PFSK-1 (cell line): ENCODE measurements at regions not wholly inside any gene's neighbourhood (a gene's known extent, or its start where the extent isn't known, plus 50 kb on each side); places are given as distances from the start of the nearest gene placed in this dataset.

ENCODE experiments used
- POLR2AphosphoS5 ChIP-seq: IDR thresholded peaks from 2 replicates; pipeline ENCODE4 v1.6.1; 2012; ENCODE audit warnings: low read depth, mild to moderate bottlenecking, control low read depth, low read length, moderate library complexity
- SIN3A ChIP-seq: IDR thresholded peaks from 2 replicates; pipeline ENCODE4 v1.6.1; 2012; ENCODE audit warnings: mild to moderate bottlenecking, low read length, moderate library complexity, borderline replicate concordance; ENCODE audit not compliant: insufficient read depth
- TF ChIP-seq, protein P1 (sequence below), 2 experiments: IDR thresholded peaks; 2 replicates each; pipeline versions ENCODE4 v1.6.1 to v1.8.0; 2011 to 2012; ENCODE audit warnings: low read depth in 2 of 2, low read length in 2 of 2, control low read depth in 1 of 2, inconsistent platforms in 1 of 2, mild to moderate bottlenecking in 1 of 2, moderate library complexity in 1 of 2; ENCODE audit not compliant: insufficient read depth in 1 of 2

DNA sequence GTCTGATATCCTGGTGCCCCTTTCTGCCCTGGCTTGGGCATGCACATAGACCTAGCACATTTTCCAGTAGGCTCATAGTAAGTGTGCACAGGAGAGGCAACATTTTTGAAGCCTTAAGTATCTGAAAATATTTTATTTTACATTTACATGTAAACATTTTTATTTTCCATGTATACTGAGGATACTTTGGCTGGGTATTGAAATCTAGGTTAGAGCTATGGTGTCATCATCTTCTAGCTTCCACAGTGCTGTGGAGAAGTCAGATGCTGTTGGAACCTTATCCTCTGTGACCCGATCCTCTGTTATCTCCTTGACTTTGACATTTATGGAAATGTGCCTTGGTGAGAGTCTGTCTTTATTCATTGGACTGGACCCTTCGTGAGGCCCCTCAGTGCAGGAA is 74.1 kb downstream of the PLXNA1 start:
- TF ChIP-seq POLR2AphosphoS5, result no peak
- no peak for TF ChIP-seq SIN3A
- TF ChIP-seq, protein P1, sequence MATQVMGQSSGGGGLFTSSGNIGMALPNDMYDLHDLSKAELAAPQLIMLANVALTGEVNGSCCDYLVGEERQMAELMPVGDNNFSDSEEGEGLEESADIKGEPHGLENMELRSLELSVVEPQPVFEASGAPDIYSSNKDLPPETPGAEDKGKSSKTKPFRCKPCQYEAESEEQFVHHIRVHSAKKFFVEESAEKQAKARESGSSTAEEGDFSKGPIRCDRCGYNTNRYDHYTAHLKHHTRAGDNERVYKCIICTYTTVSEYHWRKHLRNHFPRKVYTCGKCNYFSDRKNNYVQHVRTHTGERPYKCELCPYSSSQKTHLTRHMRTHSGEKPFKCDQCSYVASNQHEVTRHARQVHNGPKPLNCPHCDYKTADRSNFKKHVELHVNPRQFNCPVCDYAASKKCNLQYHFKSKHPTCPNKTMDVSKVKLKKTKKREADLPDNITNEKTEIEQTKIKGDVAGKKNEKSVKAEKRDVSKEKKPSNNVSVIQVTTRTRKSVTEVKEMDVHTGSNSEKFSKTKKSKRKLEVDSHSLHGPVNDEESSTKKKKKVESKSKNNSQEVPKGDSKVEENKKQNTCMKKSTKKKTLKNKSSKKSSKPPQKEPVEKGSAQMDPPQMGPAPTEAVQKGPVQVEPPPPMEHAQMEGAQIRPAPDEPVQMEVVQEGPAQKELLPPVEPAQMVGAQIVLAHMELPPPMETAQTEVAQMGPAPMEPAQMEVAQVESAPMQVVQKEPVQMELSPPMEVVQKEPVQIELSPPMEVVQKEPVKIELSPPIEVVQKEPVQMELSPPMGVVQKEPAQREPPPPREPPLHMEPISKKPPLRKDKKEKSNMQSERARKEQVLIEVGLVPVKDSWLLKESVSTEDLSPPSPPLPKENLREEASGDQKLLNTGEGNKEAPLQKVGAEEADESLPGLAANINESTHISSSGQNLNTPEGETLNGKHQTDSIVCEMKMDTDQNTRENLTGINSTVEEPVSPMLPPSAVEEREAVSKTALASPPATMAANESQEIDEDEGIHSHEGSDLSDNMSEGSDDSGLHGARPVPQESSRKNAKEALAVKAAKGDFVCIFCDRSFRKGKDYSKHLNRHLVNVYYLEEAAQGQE (IDR thresholded peaks at IDR 0.05; ENCODE audit: insufficient read depth in 1 of 2, low read depth in 2 of 2, low read length in 2 of 2), result no peak
